Neuronal stem cell (in vitro differentiated cells): ENCODE measurements at regions not wholly inside any gene's neighbourhood (a gene's known extent, or its start where the extent isn't known, plus 50 kb on each side); places are given as distances from the start of the nearest gene placed in this dataset.
A peak's percentile ranks its signal among the peaks of the same experiment; 100 is the strongest.

Source experiments
- DNase-seq: peaks from one replicate; pipeline ENCODE4 v3.0.0-alpha.2; 2013; ENCODE audit warnings: low spot score
- H2AFZ ChIP-seq: one replicate; pipeline ENCODE4 v1.6.1; 2013; ENCODE audit warnings: mild to moderate bottlenecking, low read length, inconsistent platforms
- H2AK5ac ChIP-seq: 2 replicates; pipeline ENCODE4 v1.6.1; 2013; ENCODE audit warnings: low read depth, mild to moderate bottlenecking, inconsistent platforms, low read length, moderate library complexity, mixed read lengths
- H2BK120ac ChIP-seq: 2 replicates; pipeline ENCODE4 v1.6.1; 2013; ENCODE audit warnings: low read depth, mild to moderate bottlenecking, inconsistent platforms, low read length, moderate library complexity, mixed read lengths
- H2BK12ac ChIP-seq: one replicate; pipeline ENCODE4 v1.6.1; 2013; ENCODE audit warnings: low read length, inconsistent platforms
- H2BK15ac ChIP-seq: 2 replicates; pipeline ENCODE4 v1.6.1; 2013; ENCODE audit warnings: mild to moderate bottlenecking, low read length, inconsistent platforms, mixed read lengths
- H2BK5ac ChIP-seq: one replicate; pipeline ENCODE4 v1.6.1; 2013; ENCODE audit warnings: inconsistent platforms, mild to moderate bottlenecking, low read length, moderate library complexity
- H3K14ac ChIP-seq: one replicate; pipeline ENCODE4 v1.6.1; 2013; ENCODE audit warnings: low read length, inconsistent platforms
- H3K18ac ChIP-seq: 2 replicates; pipeline ENCODE4 v1.6.1; 2013; ENCODE audit warnings: low read length, inconsistent platforms
- H3K23ac ChIP-seq: 2 replicates; pipeline ENCODE4 v1.6.1; 2013; ENCODE audit warnings: low read depth, mild to moderate bottlenecking, mixed read lengths, low read length, inconsistent platforms; ENCODE audit not compliant: poor library complexity
- H3K27ac ChIP-seq: replicated peaks from 3 replicates; pipeline ENCODE4 v1.5.1; 2013; ENCODE audit warnings: low read length, inconsistent platforms
- H3K27me3 ChIP-seq, 3 experiments: 2 replicates each; pipeline ENCODE4 v1.6.1; 2013; ENCODE audit warnings: low read length in 3 of 3, mild to moderate bottlenecking in 2 of 3, inconsistent platforms in 1 of 3, low read depth in 1 of 3, mixed read lengths in 1 of 3, moderate library complexity in 1 of 3; ENCODE audit not compliant: control insufficient read depth in 3 of 3, insufficient read depth in 3 of 3
- H3K36me3 ChIP-seq, 2 donors: replicated peaks in 1 of 2; 2 replicates each; pipeline ENCODE4 v1.6.1; 2013; ENCODE audit warnings: low read length in 2 of 2; ENCODE audit not compliant: control insufficient read depth in 2 of 2, insufficient read depth in 2 of 2
- H3K4ac ChIP-seq: 2 replicates; pipeline ENCODE4 v1.6.1; 2013; ENCODE audit warnings: inconsistent platforms, mild to moderate bottlenecking, low read length, moderate library complexity
- H3K4me1 ChIP-seq, 2 donors: 1 replicate in 1 of 2; 2 replicates in 1 of 2; pipeline ENCODE4 v1.6.1; 2013; ENCODE audit warnings: low read length in 2 of 2, low read depth in 1 of 2; ENCODE audit not compliant: control insufficient read depth in 2 of 2, insufficient read depth in 1 of 2
- H3K4me2 ChIP-seq: one replicate; pipeline ENCODE4 v1.6.1; 2013; ENCODE audit warnings: mild to moderate bottlenecking, low read length, inconsistent platforms; ENCODE audit not compliant: insufficient read depth, poor library complexity, severe bottlenecking
- H3K4me3 ChIP-seq, 2 donors: 2 replicates each; pipeline ENCODE4 v1.5.1; 2013; ENCODE audit warnings: low read length in 2 of 2, mild to moderate bottlenecking in 2 of 2, inconsistent platforms in 1 of 2, moderate library complexity in 1 of 2
- H3K79me1 ChIP-seq: one replicate; pipeline ENCODE4 v1.6.1; 2013; ENCODE audit warnings: low read depth, mild to moderate bottlenecking, inconsistent platforms, low read length, moderate library complexity
- H3K9ac ChIP-seq: one replicate; pipeline ENCODE4 v1.6.1; 2013; ENCODE audit warnings: mild to moderate bottlenecking, low read depth, low read length, inconsistent platforms; ENCODE audit not compliant: poor library complexity
- H3K9me3 ChIP-seq, 2 donors: replicated peaks in 1 of 2; 2 replicates each; pipeline versions ENCODE3 to v1.6.1; 2013; ENCODE audit warnings: low read length in 2 of 2, mild to moderate bottlenecking in 2 of 2, inconsistent platforms in 1 of 2, low read depth in 1 of 2, mixed read lengths in 1 of 2, moderate library complexity in 1 of 2; ENCODE audit not compliant: control insufficient read depth in 2 of 2, insufficient read depth in 1 of 2
- H4K8ac ChIP-seq: one replicate; pipeline ENCODE4 v1.6.1; 2013; ENCODE audit warnings: low read depth, mild to moderate bottlenecking, inconsistent platforms, low read length, moderate library complexity
- H4K91ac ChIP-seq: one replicate; pipeline ENCODE4 v1.6.1; 2013; ENCODE audit warnings: low read length, low read depth, mild to moderate bottlenecking, inconsistent platforms; ENCODE audit not compliant: poor library complexity
- WGBS, 2 donors: extraction: QIAGEN DNeasy Blood & Tissue Kit; methylation state at CpG; one replicate each; pipeline ENCODE4 v1.1.7; 2013; ENCODE audit warnings: missing lambda C conversion rate in 2 of 2, mixed read lengths in 1 of 2; ENCODE audit not compliant: insufficient read length in 2 of 2, insufficient replicate concordance in 1 of 2; ENCODE audit errors: extremely low coverage in 2 of 2; 5-methylcytosine and 5-hydroxymethylcytosine counted together

GRCh38 chr4:81814987-81815541, 343.4 kb upstream of the RASGEF1B start:
- peaks cover 0 to 2% (median 0%) of the 10 kb centered on the region in 3 experiments for H3K27me3 ChIP-seq
- no peak overlapping the region for H4K8ac ChIP-seq
- H3K4me2 ChIP-seq: no peak overlapping the region
- no peak overlapping the region for H2AFZ ChIP-seq
- DNase-seq: no peak
- H2BK120ac ChIP-seq: no peak overlapping the region
- H2BK12ac ChIP-seq: no peak overlapping the region
- WGBS, 2 donors: no CpG with 5 or more reads among the region's 3 CpGs
- no peak overlapping the region for H3K4ac ChIP-seq
- H3K23ac ChIP-seq: no peak overlapping the region
- H3K18ac ChIP-seq: peak overlapping the region; percentile 9
- no peak overlapping the region for H3K27ac ChIP-seq
- no peaks in the 10 kb centered on the region for H3K4me1 ChIP-seq
- no peak overlapping the region for H3K9ac ChIP-seq
- H3K4me3 ChIP-seq: no peak overlapping the region
- H3K79me1 ChIP-seq: no peaks in the 10 kb centered on the region
- no peaks in the 10 kb centered on the region for H3K36me3 ChIP-seq
- no peak overlapping the region for H4K91ac ChIP-seq
- H2AK5ac ChIP-seq: no peak overlapping the region
- H2BK5ac ChIP-seq: no peak overlapping the region
- no peaks in the 10 kb centered on the region for H3K9me3 ChIP-seq
- H2BK15ac ChIP-seq: no peak overlapping the region
- no peak overlapping the region for H3K14ac ChIP-seq

GRCh38 chr4:81811562-81812293, 340.0 kb upstream of the RASGEF1B start:
- no peak for DNase-seq
- no peak overlapping the region for H3K18ac ChIP-seq
- no peak overlapping the region for H2BK12ac ChIP-seq
- H2AFZ ChIP-seq: no peak overlapping the region
- H3K4ac ChIP-seq: no peak overlapping the region
- H3K4me3 ChIP-seq: no peak overlapping the region
- H3K4me1 ChIP-seq: no peaks in the 10 kb centered on the region
- H3K4me2 ChIP-seq: no peak overlapping the region
- H2BK5ac ChIP-seq: no peak overlapping the region
- H4K91ac ChIP-seq: no peak overlapping the region
- WGBS, 2 donors: no CpG with 5 or more reads among the region's 5 CpGs
- H2AK5ac ChIP-seq: no peak overlapping the region
- H3K27me3 ChIP-seq: no peaks in the 10 kb centered on the region
- H3K9ac ChIP-seq: no peak overlapping the region
- no peak overlapping the region for H4K8ac ChIP-seq
- no peak overlapping the region for H2BK120ac ChIP-seq
- H2BK15ac ChIP-seq: no peak overlapping the region
- H3K14ac ChIP-seq: no peak overlapping the region
- no peaks in the 10 kb centered on the region for H3K79me1 ChIP-seq
- no peaks in the 10 kb centered on the region for H3K9me3 ChIP-seq
- H3K36me3 ChIP-seq: no peaks in the 10 kb centered on the region
- no peak overlapping the region for H3K27ac ChIP-seq
- H3K23ac ChIP-seq: no peak overlapping the region

- Histone ChIP-seq H3K9ac (no peak overlapping the region), H2BK5ac (no peak overlapping the region), H3K27ac (no peak overlapping the region), H3K14ac (no peak overlapping the region), H3K9me3 (no peaks in the 10 kb centered on the region), H4K91ac (no peak overlapping the region), H3K23ac (no peak overlapping the region), H3K4me1 (no peaks in the 10 kb centered on the region), H3K79me1 (no peaks in the 10 kb centered on the region), H3K4me3 (no peak overlapping the region), H3K4ac (no peak overlapping the region), H2BK120ac (no peak overlapping the region), H3K4me2 (no peak overlapping the region), H3K36me3 (no peaks in the 10 kb centered on the region), H2AK5ac (no peak overlapping the region), H3K27me3 (no peaks in the 10 kb centered on the region), H4K8ac (no peak overlapping the region), H3K18ac (no peak overlapping the region), H2AFZ (no peak overlapping the region), H2BK12ac (no peak overlapping the region), H2BK15ac (no peak overlapping the region)
- no CpG with 5 or more reads among the region's 2 CpGs for WGBS, 2 donors
- DNase-seq: no peak
Measured at GRCh38 chr4:81808011-81808672, 336.4 kb upstream of the RASGEF1B start.

DNA sequence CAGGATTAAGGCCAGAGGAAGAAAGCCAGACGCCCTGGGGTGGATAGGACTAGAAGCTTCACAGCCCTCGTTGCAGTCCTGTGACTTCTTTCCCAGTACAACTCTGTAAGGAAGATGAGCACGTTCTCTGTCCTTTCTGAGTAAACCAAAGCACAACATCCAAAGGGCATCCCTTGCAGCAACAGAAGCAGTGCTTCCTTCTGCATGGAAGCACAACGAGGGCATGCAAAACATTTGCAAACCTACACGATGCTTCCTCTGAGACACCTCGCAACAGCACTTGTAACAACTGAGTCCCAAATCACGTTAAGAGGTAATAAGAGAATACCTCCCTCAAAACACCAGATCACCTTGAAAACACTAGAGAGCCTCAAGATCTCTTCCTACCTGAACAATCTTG, 335.7 kb upstream of the RASGEF1B start:
- no peaks in the 10 kb centered on the region for H3K79me1 ChIP-seq
- WGBS, 2 donors: no CpG with 5 or more reads among the region's 7 CpGs
- no peak overlapping the region for H2BK5ac ChIP-seq
- no peak overlapping the region for H2AFZ ChIP-seq
- DNase-seq: no peak
- no peak overlapping the region for H3K4me2 ChIP-seq
- no peak overlapping the region for H2BK15ac ChIP-seq
- no peak overlapping the region for H2AK5ac ChIP-seq
- H2BK12ac ChIP-seq: no peak overlapping the region
- H2BK120ac ChIP-seq: no peak overlapping the region
- no peak overlapping the region for H3K14ac ChIP-seq
- no peaks in the 10 kb centered on the region for H3K4me1 ChIP-seq
- H3K9ac ChIP-seq: no peak overlapping the region
- no peak overlapping the region for H3K4me3 ChIP-seq
- H3K27ac ChIP-seq: no peak overlapping the region
- no peaks in the 10 kb centered on the region for H3K9me3 ChIP-seq
- H3K36me3 ChIP-seq: no peaks in the 10 kb centered on the region
- H3K18ac ChIP-seq: no peak overlapping the region
- no peak overlapping the region for H3K4ac ChIP-seq
- H3K23ac ChIP-seq: no peak overlapping the region
- H4K8ac ChIP-seq: no peak overlapping the region
- H4K91ac ChIP-seq: no peak overlapping the region
- no peaks in the 10 kb centered on the region for H3K27me3 ChIP-seq
